ENCODE measurements at regions not wholly inside any gene's neighbourhood (a gene's known extent, or its start where the extent isn't known, plus 50 kb on each side); places are given as distances from the start of the nearest gene placed in this dataset.

DNA sequence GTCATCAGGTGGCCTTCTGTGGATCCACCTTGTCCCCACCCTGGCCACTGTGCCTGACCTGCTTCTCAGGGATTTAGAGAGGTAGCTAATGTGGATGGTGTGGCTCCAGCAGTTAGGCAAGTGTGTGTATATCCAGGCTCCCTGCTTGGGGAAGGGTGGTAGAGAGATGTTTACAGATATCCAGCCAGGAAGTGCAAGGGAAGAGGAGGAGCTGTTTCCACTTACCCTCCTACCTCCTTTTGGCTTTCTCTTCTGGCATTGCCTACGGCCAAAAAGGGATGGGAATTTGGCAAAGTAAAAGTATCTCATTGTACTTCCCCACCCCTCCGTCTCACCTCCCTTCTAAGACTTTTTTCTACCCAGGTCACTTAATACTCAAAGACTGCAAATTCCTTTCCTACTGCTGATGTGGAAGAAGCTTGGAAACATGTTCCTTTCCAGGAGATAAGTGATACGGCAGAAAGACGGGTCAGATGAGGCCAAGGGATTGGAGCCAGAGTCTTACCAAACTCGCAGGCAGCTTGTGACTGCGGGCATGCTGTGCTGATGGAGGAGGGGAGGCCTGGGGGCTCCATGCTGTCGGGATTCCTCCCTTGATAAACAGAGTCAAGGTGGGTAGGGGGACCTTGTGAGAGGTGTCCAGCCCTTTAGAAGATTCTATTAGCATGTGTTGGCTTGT, 253.4 kb downstream of the PRL start:
- Histone ChIP-seq H3K27me3 (replicated peaks; ENCODE audit: insufficient read depth) (no peaks in the 10 kb centered on the region), H3K9me2 (ENCODE audit: insufficient read depth) (no peaks in the 10 kb centered on the region), H3K27ac (no peak overlapping the region), H3F3A (ENCODE audit: insufficient read depth) (peaks cover 4% of the 10 kb centered on the region; the same call in 1 of the 2 replicates), H3K36me3 (ENCODE audit: low read depth) (no peaks in the 10 kb centered on the region), H3K4me1 (ENCODE audit: insufficient read depth) (peaks cover 9% of the 10 kb centered on the region), H3K9ac (no peak overlapping the region), H3K4me2 (ENCODE audit: unreplicated experiment) (peak overlapping the region; percentile 18), H4K20me1 (ENCODE audit: insufficient read depth) (no peaks in the 10 kb centered on the region), H3K9me3 (ENCODE audit: low read depth) (peaks cover 8% of the 10 kb centered on the region), H3K4me3 (no peak overlapping the region), H2AFZ (peak overlapping the region; percentile 47), H3K79me2 (ENCODE audit: insufficient read depth) (no peaks in the 10 kb centered on the region)
- no peak for TF ChIP-seq EZH2 (IDR thresholded peaks at IDR 0.05; ENCODE audit: insufficient read depth, poor library complexity, severe bottlenecking)
- TF ChIP-seq EZH2phosphoT487 (IDR thresholded peaks at IDR 0.05; ENCODE audit: insufficient read depth, low read depth) = no peak
- in situ Hi-C loops (cut with MboI) = no loop called here
- WGBS, 2 experiments (ENCODE audit: low coverage in 1 of 2, low lambda C conversion rate in 2 of 2, missing lambda C conversion rate in 2 of 2) = 20 to 21% methylated on average over 7 of the region's 7 CpGs
- peak; percentile 22 for DNase-seq

DNA sequence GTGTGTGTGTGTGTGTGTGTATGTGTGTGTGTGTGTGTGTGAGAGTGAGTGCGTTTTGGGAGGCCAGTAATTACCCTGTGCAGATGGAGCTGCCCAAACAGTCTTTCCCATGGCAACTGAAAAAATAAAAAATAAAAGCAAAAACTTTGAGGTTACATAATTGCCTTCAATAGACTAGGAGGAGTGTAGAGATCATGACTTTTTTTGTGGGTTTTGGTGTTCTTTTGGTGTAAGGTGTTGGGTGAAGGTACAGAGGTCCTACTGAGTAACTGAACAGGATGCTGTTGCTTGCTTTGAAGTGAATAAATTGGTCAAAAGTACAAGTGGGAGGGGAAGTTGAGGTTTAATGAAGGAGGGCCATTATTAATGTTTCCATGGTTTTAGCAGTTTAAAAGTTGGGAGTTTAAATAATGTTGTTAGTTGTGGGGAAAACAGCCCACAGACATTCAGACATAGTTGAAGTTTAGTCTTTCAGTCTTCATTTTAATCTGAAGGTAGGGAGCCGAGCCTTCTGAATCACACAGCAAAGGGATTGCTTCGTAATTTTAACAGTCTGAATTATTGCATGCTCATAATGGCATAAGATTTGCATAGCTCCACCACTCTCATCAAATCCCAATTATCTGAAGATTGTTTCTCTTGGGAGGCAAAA, 251.4 kb downstream of the PRL start:
- Histone ChIP-seq H2AFZ (no peak overlapping the region), H3K27me3 (replicated peaks; ENCODE audit: insufficient read depth) (no peaks in the 10 kb centered on the region), H3K79me2 (ENCODE audit: insufficient read depth) (no peaks in the 10 kb centered on the region), H3K27ac (no peak overlapping the region), H3K9ac (no peak overlapping the region), H4K20me1 (ENCODE audit: insufficient read depth) (no peaks in the 10 kb centered on the region), H3K4me1 (ENCODE audit: insufficient read depth) (peaks cover 9% of the 10 kb centered on the region), H3F3A (ENCODE audit: insufficient read depth) (peaks cover 4% of the 10 kb centered on the region; the same call in 1 of the 2 replicates), H3K9me3 (ENCODE audit: low read depth) (peaks cover 3% of the 10 kb centered on the region), H3K4me2 (ENCODE audit: unreplicated experiment) (no peak overlapping the region), H3K9me2 (ENCODE audit: insufficient read depth) (no peaks in the 10 kb centered on the region), H3K4me3 (no peak overlapping the region), H3K36me3 (ENCODE audit: low read depth) (no peaks in the 10 kb centered on the region)
- TF ChIP-seq EZH2phosphoT487 (IDR thresholded peaks at IDR 0.05; ENCODE audit: insufficient read depth, low read depth) (no peak), EZH2 (IDR thresholded peaks at IDR 0.05; ENCODE audit: insufficient read depth, poor library complexity, severe bottlenecking) (no peak)
- in situ Hi-C loops (cut with MboI) = no loop called here
- WGBS, 2 experiments (ENCODE audit: low coverage in 1 of 2, low lambda C conversion rate in 2 of 2, missing lambda C conversion rate in 2 of 2) = 45 to 62% methylated on average over 3 of the region's 3 CpGs
- DNase-seq = no peak

DNA sequence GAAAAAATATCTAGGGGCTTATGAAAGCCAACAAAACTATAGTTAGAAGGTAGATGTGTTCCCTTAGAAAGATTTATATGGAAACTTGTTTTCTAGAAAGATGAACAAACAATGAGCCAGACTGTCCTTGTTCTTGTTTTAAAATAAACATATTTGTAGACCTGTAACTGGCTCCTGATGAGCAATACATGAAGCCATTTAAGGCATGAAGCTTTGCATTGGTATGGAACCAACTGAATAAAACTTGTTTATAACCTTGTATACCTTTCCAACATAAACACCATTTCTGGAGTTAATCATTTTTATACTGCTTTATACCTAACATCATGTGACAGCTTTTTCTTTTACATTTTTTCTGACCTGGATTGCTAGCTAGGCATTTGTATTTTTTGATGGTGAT, 247.8 kb downstream of the PRL start:
- no peaks in the 10 kb centered on the region for H4K20me1 ChIP-seq (ENCODE audit: insufficient read depth)
- H3K79me2 ChIP-seq (ENCODE audit: insufficient read depth) = no peaks in the 10 kb centered on the region
- no peak for TF ChIP-seq EZH2phosphoT487 (IDR thresholded peaks at IDR 0.05; ENCODE audit: insufficient read depth, low read depth)
- no peak for TF ChIP-seq EZH2 (IDR thresholded peaks at IDR 0.05; ENCODE audit: insufficient read depth, poor library complexity, severe bottlenecking)
- DNase-seq = no peak
- no peaks in the 10 kb centered on the region for H3K36me3 ChIP-seq (ENCODE audit: low read depth)
- H3K9me3 ChIP-seq (ENCODE audit: low read depth) = no peaks in the 10 kb centered on the region
- H3K4me1 ChIP-seq (ENCODE audit: insufficient read depth) = no peaks in the 10 kb centered on the region
- H3K4me3 ChIP-seq = no peak overlapping the region
- no peaks in the 10 kb centered on the region for H3F3A ChIP-seq (ENCODE audit: insufficient read depth)
- H3K27me3 ChIP-seq (replicated peaks; ENCODE audit: insufficient read depth) = no peaks in the 10 kb centered on the region
- in situ Hi-C loops (cut with MboI) = no loop called here
- H3K27ac ChIP-seq = no peak overlapping the region
- H2AFZ ChIP-seq = no peak overlapping the region
- H3K9ac ChIP-seq = no peak overlapping the region
- no peak overlapping the region for H3K4me2 ChIP-seq (ENCODE audit: unreplicated experiment)
- no peaks in the 10 kb centered on the region for H3K9me2 ChIP-seq (ENCODE audit: insufficient read depth)

DNA sequence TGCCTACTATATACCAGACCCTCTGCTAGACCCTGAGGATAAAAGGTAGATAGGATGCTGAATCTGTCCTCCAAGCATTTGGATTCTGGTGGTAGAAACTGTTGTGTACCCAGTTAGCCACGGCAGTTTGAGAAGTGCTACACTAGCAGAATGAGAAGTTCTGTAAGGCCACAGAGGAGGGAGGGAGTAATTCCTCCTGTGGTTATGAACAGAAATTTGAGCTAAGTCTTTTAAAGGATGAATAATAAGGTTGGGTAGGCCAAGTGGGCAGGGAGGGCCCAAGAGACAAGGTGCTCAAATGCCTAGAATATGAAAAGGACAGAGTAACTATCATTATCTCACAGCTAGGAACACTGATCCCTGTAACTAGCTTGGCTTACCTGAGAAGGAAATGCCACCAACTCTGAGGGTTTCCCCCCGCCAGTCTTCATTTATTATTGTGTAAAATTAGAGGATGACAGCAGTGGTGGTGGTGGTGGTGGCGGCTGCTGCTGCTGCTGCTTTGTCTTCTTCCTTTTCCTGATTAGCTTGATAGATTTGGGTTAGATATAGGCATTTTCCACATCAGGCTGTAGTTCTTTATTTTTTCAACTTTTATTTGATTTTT, 243.3 kb downstream of the PRL start:
- H3K27ac ChIP-seq = no peak overlapping the region
- H3K4me3 ChIP-seq = no peak overlapping the region
- no peaks in the 10 kb centered on the region for H3K4me1 ChIP-seq (ENCODE audit: insufficient read depth)
- WGBS, 2 experiments (ENCODE audit: low coverage in 1 of 2, low lambda C conversion rate in 2 of 2, missing lambda C conversion rate in 2 of 2) = 87 to 94% methylated on average over 3 of the region's 3 CpGs
- no peak overlapping the region for H3K9ac ChIP-seq
- H4K20me1 ChIP-seq (ENCODE audit: insufficient read depth) = no peaks in the 10 kb centered on the region
- no peaks in the 10 kb centered on the region for H3K9me2 ChIP-seq (ENCODE audit: insufficient read depth)
- H2AFZ ChIP-seq = no peak overlapping the region
- no peaks in the 10 kb centered on the region for H3K79me2 ChIP-seq (ENCODE audit: insufficient read depth)
- H3K9me3 ChIP-seq (ENCODE audit: low read depth) = no peaks in the 10 kb centered on the region
- H3K27me3 ChIP-seq (replicated peaks; ENCODE audit: insufficient read depth) = no peaks in the 10 kb centered on the region
- no peak overlapping the region for H3K4me2 ChIP-seq (ENCODE audit: unreplicated experiment)
- in situ Hi-C loops (cut with MboI) = no loop called here
- DNase-seq = no peak
- H3F3A ChIP-seq (ENCODE audit: insufficient read depth) = no peaks in the 10 kb centered on the region
- no peak for TF ChIP-seq EZH2phosphoT487 (IDR thresholded peaks at IDR 0.05; ENCODE audit: insufficient read depth, low read depth)
- no peak for TF ChIP-seq EZH2 (IDR thresholded peaks at IDR 0.05; ENCODE audit: insufficient read depth, poor library complexity, severe bottlenecking)
- no peaks in the 10 kb centered on the region for H3K36me3 ChIP-seq (ENCODE audit: low read depth)
